ENCODE measurements at regions not wholly inside any gene's neighbourhood (a gene's known extent, or its start where the extent isn't known, plus 50 kb on each side); places are given as distances from the start of the nearest gene placed in this dataset.

DNA sequence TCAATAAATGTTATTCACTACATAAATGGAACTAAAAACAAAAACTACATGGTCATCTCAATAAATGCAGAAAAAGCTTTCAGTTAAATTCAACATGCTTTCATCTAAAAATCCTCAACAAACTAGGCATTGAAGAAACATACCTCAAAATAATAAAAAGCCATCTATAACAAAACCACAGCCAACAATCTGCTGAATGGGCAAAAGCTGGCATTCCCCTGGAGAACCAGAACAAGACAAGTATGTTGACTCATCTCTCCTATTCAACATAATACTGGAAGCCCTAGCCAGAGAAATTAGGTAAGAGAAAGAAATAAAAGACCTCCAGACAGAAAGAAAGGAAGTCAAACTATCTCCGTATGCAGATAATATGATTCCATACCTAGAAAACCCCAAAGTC lies 759.9 kb downstream of the EPHA3 start:
- TF ChIP-seq, protein P1, sequence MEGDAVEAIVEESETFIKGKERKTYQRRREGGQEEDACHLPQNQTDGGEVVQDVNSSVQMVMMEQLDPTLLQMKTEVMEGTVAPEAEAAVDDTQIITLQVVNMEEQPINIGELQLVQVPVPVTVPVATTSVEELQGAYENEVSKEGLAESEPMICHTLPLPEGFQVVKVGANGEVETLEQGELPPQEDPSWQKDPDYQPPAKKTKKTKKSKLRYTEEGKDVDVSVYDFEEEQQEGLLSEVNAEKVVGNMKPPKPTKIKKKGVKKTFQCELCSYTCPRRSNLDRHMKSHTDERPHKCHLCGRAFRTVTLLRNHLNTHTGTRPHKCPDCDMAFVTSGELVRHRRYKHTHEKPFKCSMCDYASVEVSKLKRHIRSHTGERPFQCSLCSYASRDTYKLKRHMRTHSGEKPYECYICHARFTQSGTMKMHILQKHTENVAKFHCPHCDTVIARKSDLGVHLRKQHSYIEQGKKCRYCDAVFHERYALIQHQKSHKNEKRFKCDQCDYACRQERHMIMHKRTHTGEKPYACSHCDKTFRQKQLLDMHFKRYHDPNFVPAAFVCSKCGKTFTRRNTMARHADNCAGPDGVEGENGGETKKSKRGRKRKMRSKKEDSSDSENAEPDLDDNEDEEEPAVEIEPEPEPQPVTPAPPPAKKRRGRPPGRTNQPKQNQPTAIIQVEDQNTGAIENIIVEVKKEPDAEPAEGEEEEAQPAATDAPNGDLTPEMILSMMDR (IDR thresholded peaks at IDR 0.05) = no peak
- TF ChIP-seq POLR2A (IDR thresholded peaks at IDR 0.05) = no peak
